Peyer's patch (tissue), 4 donors: ENCODE measurements at regions not wholly inside any gene's neighbourhood (a gene's known extent, or its start where the extent isn't known, plus 50 kb on each side); places are given as distances from the start of the nearest gene placed in this dataset.

Experiments used
- CTCF ChIP-seq, 6 experiments: fragments of 450-650 bp in 4 of 6; fragments of 200-600 bp in 2 of 6; sonication (generic) in 1 of 6; IDR thresholded peaks; one replicate each; pipeline ENCODE4 v1.5.1; 2017 to 2019; ENCODE audit warnings: antibody characterized with exemption in 6 of 6, mild to moderate bottlenecking in 3 of 6, moderate library complexity in 1 of 6
- POLR2A ChIP-seq, 2 donors: fragments of 450-650 bp; IDR thresholded peaks; one replicate each; pipeline ENCODE4 v1.5.1; 2017; ENCODE audit warnings: antibody characterized with exemption in 2 of 2, mild to moderate bottlenecking in 2 of 2, moderate library complexity in 2 of 2

- TF ChIP-seq CTCF (IDR thresholded peaks at IDR 0.05): no peak
- TF ChIP-seq POLR2A (IDR thresholded peaks at IDR 0.05): no peak
Measured at GRCh38 chr13:88153353-88153752, 482.2 kb downstream of the SLITRK5 start.
